HL-60 (cell line): ENCODE measurements at regions not wholly inside any gene's neighbourhood (a gene's known extent, or its start where the extent isn't known, plus 50 kb on each side); places are given as distances from the start of the nearest gene placed in this dataset.

Experiments used
- DNase-seq, 2 experiments: peaks; one replicate each; pipeline ENCODE4 v3.0.0-alpha.2; 2010 to 2020; ENCODE audit warnings: low read depth in 1 of 2, low spot score in 1 of 2
- H3K27ac ChIP-seq: fragments of 250-450 bp; sonication (Bioruptor Pico); replicated peaks from 2 replicates; pipeline ENCODE4 v1.5.1; 2020; ENCODE audit warnings: mild to moderate bottlenecking, moderate library complexity
- H3K27me3 ChIP-seq: fragments of 250-450 bp; sonication (Bioruptor Pico); 2 replicates; pipeline ENCODE4 v1.5.1; 2021; ENCODE audit warnings: mild to moderate bottlenecking, moderate library complexity; ENCODE audit not compliant: insufficient read depth, poor library complexity, severe bottlenecking
- H3K4me3 ChIP-seq: replicated peaks from 2 replicates; pipeline ENCODE4 v1.5.1; 2011; ENCODE audit warnings: mild to moderate bottlenecking, control low read depth, low read length; ENCODE audit not compliant: insufficient read depth
- GABPA ChIP-seq: IDR thresholded peaks from 2 replicates; pipeline ENCODE4 v1.6.1; 2012; ENCODE audit warnings: low read depth
- POLR2AphosphoS5 ChIP-seq: IDR thresholded peaks from 2 replicates; pipeline ENCODE4 v1.6.1; 2012; ENCODE audit warnings: low read depth
- SPI1 ChIP-seq: IDR thresholded peaks from 2 replicates; pipeline ENCODE4 v1.6.1; 2012; ENCODE audit warnings: low read depth, mild to moderate bottlenecking, borderline replicate concordance
- TF ChIP-seq, protein P1 (sequence below): IDR thresholded peaks from one replicate; pipeline ENCODE4 v1.5.1; 2011; ENCODE audit warnings: low read length, control low read depth, inconsistent platforms; ENCODE audit not compliant: insufficient read depth
- TF ChIP-seq, protein P2 (sequence below): IDR thresholded peaks from 2 replicates; pipeline ENCODE4 v1.6.1; 2012; ENCODE audit warnings: low read depth; ENCODE audit not compliant: insufficient replicate concordance

GRCh38 chr1:204741440-204741839, 55.9 kb upstream of the LRRN2 start:
- H3K27me3 ChIP-seq, result no peaks in the 10 kb centered on the region
- no peak for DNase-seq
- no peak overlapping the region for H3K27ac ChIP-seq
- TF ChIP-seq, protein P1, sequence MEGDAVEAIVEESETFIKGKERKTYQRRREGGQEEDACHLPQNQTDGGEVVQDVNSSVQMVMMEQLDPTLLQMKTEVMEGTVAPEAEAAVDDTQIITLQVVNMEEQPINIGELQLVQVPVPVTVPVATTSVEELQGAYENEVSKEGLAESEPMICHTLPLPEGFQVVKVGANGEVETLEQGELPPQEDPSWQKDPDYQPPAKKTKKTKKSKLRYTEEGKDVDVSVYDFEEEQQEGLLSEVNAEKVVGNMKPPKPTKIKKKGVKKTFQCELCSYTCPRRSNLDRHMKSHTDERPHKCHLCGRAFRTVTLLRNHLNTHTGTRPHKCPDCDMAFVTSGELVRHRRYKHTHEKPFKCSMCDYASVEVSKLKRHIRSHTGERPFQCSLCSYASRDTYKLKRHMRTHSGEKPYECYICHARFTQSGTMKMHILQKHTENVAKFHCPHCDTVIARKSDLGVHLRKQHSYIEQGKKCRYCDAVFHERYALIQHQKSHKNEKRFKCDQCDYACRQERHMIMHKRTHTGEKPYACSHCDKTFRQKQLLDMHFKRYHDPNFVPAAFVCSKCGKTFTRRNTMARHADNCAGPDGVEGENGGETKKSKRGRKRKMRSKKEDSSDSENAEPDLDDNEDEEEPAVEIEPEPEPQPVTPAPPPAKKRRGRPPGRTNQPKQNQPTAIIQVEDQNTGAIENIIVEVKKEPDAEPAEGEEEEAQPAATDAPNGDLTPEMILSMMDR, result no peak
- no peak for TF ChIP-seq GABPA
- TF ChIP-seq POLR2AphosphoS5, result no peak
- TF ChIP-seq SPI1, result no peak
- TF ChIP-seq, protein P2, sequence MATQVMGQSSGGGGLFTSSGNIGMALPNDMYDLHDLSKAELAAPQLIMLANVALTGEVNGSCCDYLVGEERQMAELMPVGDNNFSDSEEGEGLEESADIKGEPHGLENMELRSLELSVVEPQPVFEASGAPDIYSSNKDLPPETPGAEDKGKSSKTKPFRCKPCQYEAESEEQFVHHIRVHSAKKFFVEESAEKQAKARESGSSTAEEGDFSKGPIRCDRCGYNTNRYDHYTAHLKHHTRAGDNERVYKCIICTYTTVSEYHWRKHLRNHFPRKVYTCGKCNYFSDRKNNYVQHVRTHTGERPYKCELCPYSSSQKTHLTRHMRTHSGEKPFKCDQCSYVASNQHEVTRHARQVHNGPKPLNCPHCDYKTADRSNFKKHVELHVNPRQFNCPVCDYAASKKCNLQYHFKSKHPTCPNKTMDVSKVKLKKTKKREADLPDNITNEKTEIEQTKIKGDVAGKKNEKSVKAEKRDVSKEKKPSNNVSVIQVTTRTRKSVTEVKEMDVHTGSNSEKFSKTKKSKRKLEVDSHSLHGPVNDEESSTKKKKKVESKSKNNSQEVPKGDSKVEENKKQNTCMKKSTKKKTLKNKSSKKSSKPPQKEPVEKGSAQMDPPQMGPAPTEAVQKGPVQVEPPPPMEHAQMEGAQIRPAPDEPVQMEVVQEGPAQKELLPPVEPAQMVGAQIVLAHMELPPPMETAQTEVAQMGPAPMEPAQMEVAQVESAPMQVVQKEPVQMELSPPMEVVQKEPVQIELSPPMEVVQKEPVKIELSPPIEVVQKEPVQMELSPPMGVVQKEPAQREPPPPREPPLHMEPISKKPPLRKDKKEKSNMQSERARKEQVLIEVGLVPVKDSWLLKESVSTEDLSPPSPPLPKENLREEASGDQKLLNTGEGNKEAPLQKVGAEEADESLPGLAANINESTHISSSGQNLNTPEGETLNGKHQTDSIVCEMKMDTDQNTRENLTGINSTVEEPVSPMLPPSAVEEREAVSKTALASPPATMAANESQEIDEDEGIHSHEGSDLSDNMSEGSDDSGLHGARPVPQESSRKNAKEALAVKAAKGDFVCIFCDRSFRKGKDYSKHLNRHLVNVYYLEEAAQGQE, result no peak
- no peak overlapping the region for H3K4me3 ChIP-seq

DNA sequence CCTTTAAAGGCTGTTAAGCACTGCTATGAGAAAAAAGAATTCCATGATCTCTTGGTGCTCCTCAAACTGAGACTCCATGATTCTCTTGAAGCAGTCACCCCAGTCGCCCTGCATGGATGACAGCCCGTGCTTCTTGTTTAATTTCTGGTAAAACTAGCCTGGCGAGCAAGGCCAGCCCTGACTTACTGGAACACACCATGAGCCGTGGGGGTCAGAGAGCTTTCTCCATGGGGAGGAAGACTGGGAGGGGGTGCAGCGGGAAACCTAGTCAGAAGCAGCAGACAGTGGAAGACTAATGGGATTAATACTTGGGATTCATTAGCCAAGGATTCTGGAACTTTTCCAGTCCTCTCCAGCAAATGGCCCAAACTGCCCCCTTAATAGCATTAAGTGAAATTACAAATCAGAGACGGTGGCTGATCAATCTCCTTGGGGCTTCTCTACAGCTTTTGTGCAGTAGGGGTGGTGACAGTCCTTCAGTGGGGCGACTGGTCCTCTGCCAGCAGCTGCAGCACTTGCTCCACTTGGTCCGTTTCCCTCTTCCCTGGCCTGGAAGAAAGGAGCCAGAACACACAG, 57.2 kb upstream of the LRRN2 start:
- Histone ChIP-seq H3K4me3 (no peak overlapping the region), H3K27me3 (no peaks in the 10 kb centered on the region), H3K27ac (no peak overlapping the region)
- TF ChIP-seq, protein P2, result no peak
- no peak for TF ChIP-seq POLR2AphosphoS5
- TF ChIP-seq GABPA, result no peak
- TF ChIP-seq, protein P1, result no peak
- no peak for TF ChIP-seq SPI1
- DNase-seq, result no peak

- no peak for DNase-seq
- H3K27me3 ChIP-seq, result no peaks in the 10 kb centered on the region
- no peak for TF ChIP-seq POLR2AphosphoS5
- TF ChIP-seq, protein P2, result no peak
- TF ChIP-seq, protein P1, result no peak
- TF ChIP-seq GABPA, result no peak
- no peak for TF ChIP-seq SPI1
- no peak overlapping the region for H3K4me3 ChIP-seq
- no peak overlapping the region for H3K27ac ChIP-seq
These were observed 58.7 kb upstream of the LRRN2 start for GRCh38 chr1:204744107-204744779.
